Smooth muscle cell (in vitro differentiated cells): ENCODE measurements at regions not wholly inside any gene's neighbourhood (a gene's known extent, or its start where the extent isn't known, plus 50 kb on each side); places are given as distances from the start of the nearest gene placed in this dataset.

ENCODE experiments used
- DNase-seq: peaks from one replicate; lab custom pipeline; 2025; ENCODE audit not compliant: unreplicated experiment; lab: John Stamatoyannopoulos, UW
- H2AFZ ChIP-seq: fragments of 200-600 bp; sonication (generic); 2 replicates; pipeline ENCODE4 v1.6.0; 2016; ENCODE audit warnings: antibody characterized with exemption, low read depth, mild to moderate bottlenecking
- H3F3A ChIP-seq: fragments of 200-600 bp; sonication (generic); 2 replicates; pipeline ENCODE4 v1.6.0; 2017; ENCODE audit warnings: antibody characterized with exemption, low read depth
- H3K27ac ChIP-seq: fragments of 200-600 bp; sonication (generic); 2 replicates; pipeline ENCODE4 v1.5.1; 2016; ENCODE audit warnings: low read depth, mild to moderate bottlenecking
- H3K27me3 ChIP-seq: fragments of 200-600 bp; sonication (generic); 2 replicates; pipeline ENCODE4 v1.6.1; 2016; ENCODE audit warnings: low read depth, mild to moderate bottlenecking
- H3K36me3 ChIP-seq: fragments of 200-600 bp; sonication (generic); 2 replicates; pipeline ENCODE4 v1.5.1; 2016; ENCODE audit warnings: low read depth
- H3K4me1 ChIP-seq: fragments of 200-600 bp; sonication (generic); 2 replicates; pipeline ENCODE4 v1.5.1; 2016; ENCODE audit warnings: low read depth
- H3K4me2 ChIP-seq: fragments of 200-600 bp; sonication (generic); 2 replicates; pipeline ENCODE4 v1.6.0; 2016; ENCODE audit warnings: mild to moderate bottlenecking
- H3K4me3 ChIP-seq: fragments of 200-600 bp; sonication (generic); 2 replicates; pipeline ENCODE4 v1.5.1; 2016; ENCODE audit warnings: mild to moderate bottlenecking
- H3K79me2 ChIP-seq: fragments of 200-600 bp; sonication (generic); 2 replicates; pipeline ENCODE4 v1.6.0; 2016; ENCODE audit warnings: low read depth, mild to moderate bottlenecking
- H3K9ac ChIP-seq: fragments of 200-600 bp; sonication (generic); 2 replicates; pipeline ENCODE4 v1.6.0; 2016; ENCODE audit warnings: low read depth
- H3K9me3 ChIP-seq: fragments of 200-600 bp; sonication (generic); replicated peaks from 2 replicates; pipeline ENCODE4 v1.5.1; 2016; ENCODE audit warnings: low read depth
- H4K20me1 ChIP-seq: fragments of 200-600 bp; sonication (generic); 2 replicates; pipeline ENCODE4 v1.6.0; 2016; ENCODE audit warnings: low read depth
- WGBS: methylation state at CpG from one replicate; pipeline ENCODE4 v1.1.7; 2016; ENCODE audit warnings: low lambda C conversion rate; 5-methylcytosine and 5-hydroxymethylcytosine counted together
- TF ChIP-seq, protein P1 (sequence below): fragments of 200-600 bp; sonication (generic); IDR thresholded peaks from 2 replicates; pipeline ENCODE4 v1.5.1; 2017; ENCODE audit warnings: borderline replicate concordance, mild to moderate bottlenecking, antibody characterized with exemption; ENCODE audit not compliant: insufficient read depth, poor library complexity, severe bottlenecking

DNA sequence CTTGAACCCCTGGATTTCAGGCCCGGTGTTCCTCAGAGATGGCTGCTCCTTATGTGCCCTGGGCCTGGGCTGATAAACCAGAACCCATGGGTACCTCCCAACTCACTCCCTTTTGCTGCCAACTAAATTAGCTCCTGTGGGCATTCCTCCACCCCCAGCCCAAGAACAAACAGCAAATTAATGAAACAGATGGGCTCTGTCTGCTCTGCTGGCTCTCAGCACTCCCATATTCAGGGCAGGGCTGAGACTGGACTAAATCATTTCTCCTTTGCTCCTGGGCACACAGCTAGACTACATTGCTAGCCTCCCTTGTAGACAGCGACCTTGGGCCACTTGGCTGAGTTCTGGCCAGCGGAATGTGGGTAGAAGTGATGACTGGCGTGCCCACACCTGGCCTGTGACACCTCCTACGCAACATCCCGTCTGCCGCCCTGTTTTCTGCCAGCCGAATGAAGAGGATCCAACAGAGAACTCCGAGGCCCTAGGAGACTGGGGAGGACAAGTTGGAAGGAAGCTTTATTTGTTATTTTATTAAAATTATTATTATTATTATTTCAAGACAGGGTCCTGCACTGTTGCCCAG lies 101.9 kb upstream of the DISP3 start:
- peaks cover 5% of the 10 kb centered on the region for H3K27me3 ChIP-seq
- H3K4me1 ChIP-seq = no peaks in the 10 kb centered on the region
- no peak overlapping the region for H3K4me2 ChIP-seq
- H2AFZ ChIP-seq = no peak overlapping the region
- WGBS = 86% methylated on average over 9 of the region's 9 CpGs
- H3K79me2 ChIP-seq = no peaks in the 10 kb centered on the region
- H4K20me1 ChIP-seq = no peaks in the 10 kb centered on the region
- H3K36me3 ChIP-seq = no peaks in the 10 kb centered on the region
- H3K4me3 ChIP-seq = no peak overlapping the region
- H3K9me3 ChIP-seq = no peaks in the 10 kb centered on the region
- no peak overlapping the region for H3K9ac ChIP-seq
- TF ChIP-seq, protein P1, sequence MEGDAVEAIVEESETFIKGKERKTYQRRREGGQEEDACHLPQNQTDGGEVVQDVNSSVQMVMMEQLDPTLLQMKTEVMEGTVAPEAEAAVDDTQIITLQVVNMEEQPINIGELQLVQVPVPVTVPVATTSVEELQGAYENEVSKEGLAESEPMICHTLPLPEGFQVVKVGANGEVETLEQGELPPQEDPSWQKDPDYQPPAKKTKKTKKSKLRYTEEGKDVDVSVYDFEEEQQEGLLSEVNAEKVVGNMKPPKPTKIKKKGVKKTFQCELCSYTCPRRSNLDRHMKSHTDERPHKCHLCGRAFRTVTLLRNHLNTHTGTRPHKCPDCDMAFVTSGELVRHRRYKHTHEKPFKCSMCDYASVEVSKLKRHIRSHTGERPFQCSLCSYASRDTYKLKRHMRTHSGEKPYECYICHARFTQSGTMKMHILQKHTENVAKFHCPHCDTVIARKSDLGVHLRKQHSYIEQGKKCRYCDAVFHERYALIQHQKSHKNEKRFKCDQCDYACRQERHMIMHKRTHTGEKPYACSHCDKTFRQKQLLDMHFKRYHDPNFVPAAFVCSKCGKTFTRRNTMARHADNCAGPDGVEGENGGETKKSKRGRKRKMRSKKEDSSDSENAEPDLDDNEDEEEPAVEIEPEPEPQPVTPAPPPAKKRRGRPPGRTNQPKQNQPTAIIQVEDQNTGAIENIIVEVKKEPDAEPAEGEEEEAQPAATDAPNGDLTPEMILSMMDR = no peak
- no peak overlapping the region for H3K27ac ChIP-seq
- H3F3A ChIP-seq = no peaks in the 10 kb centered on the region
- DNase-seq = no peak

DNA sequence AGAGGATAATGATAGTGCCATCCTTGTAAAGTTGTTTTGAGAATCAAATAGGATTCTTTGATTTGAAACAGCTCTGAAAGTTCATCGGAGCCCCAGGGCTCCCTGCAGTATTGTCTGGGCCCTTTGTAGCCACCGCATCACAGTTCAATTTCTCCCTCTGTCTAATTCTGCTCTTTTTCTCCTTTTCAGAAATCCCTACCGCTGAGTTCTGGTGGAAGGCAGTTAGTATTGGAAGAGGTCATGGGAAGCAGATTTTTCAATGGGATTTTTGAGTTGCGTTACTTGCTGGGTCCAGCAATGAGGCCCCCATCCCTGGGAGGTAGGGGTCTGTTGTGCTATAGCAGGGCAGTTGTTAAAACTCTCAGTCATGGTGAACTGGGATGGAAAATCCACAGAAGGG lies 101.0 kb upstream of the DISP3 start:
- H4K20me1 ChIP-seq = no peaks in the 10 kb centered on the region
- H3K4me3 ChIP-seq = no peak overlapping the region
- no peak overlapping the region for H3K9ac ChIP-seq
- DNase-seq = no peak
- 94% methylated on average over 4 of the region's 4 CpGs for WGBS
- H2AFZ ChIP-seq = no peak overlapping the region
- no peak overlapping the region for H3K27ac ChIP-seq
- H3K79me2 ChIP-seq = no peaks in the 10 kb centered on the region
- H3K27me3 ChIP-seq = peaks cover 5% of the 10 kb centered on the region
- H3K4me1 ChIP-seq = no peaks in the 10 kb centered on the region
- H3F3A ChIP-seq = no peaks in the 10 kb centered on the region
- no peak overlapping the region for H3K4me2 ChIP-seq
- no peaks in the 10 kb centered on the region for H3K36me3 ChIP-seq
- TF ChIP-seq, protein P1 = no peak
- no peaks in the 10 kb centered on the region for H3K9me3 ChIP-seq

DNA sequence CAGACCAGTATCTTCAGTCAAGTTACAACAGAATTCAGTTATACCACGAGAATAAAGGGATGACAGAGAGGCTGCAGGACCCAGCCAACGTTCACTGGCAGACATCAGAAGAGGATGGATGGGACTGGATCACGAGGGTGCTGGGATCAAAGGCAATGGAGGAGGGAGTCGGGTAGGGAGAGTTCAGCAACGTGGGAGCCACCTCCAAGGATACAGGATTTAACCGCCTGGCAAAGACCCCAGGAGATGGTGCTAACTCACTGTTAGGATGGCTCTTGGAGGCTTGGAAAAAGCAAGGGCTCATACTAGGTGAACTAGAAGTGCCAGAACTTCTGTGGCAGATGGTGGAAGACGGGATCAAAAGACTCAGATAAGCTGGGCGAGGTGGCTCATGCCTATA lies 99.1 kb upstream of the DISP3 start:
- no peak for DNase-seq
- no peaks in the 10 kb centered on the region for H4K20me1 ChIP-seq
- no peak overlapping the region for H3K4me3 ChIP-seq
- TF ChIP-seq, protein P1 = no peak
- H3K27me3 ChIP-seq = peaks cover 5% of the 10 kb centered on the region
- H3F3A ChIP-seq = no peaks in the 10 kb centered on the region
- no peak overlapping the region for H3K9ac ChIP-seq
- no peak overlapping the region for H2AFZ ChIP-seq
- no peak overlapping the region for H3K27ac ChIP-seq
- no peaks in the 10 kb centered on the region for H3K9me3 ChIP-seq
- H3K4me1 ChIP-seq = no peaks in the 10 kb centered on the region
- H3K4me2 ChIP-seq = no peak overlapping the region
- H3K36me3 ChIP-seq = no peaks in the 10 kb centered on the region
- no peaks in the 10 kb centered on the region for H3K79me2 ChIP-seq
- WGBS = 69% methylated on average over 8 of the region's 8 CpGs

DNA sequence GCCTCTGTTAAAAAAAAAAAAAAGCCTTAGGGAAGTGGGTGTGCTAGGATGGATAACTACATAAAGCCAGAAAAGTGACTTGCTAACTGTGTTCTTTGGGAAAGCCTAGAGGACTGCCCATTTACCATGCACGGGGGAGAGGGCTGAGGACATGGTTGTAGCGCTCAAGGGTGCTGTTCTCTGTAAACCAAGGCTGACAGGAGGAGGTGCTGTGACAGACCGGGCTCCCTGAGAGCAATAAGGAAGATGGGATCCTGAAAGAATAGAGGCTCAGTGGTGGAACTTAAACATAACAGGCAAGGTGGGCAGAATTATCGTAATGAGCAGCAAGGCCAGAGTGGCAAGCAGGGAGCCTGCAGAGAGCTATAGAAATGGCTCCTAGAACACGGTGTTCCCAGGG lies 98.5 kb upstream of the DISP3 start:
- H3K9me3 ChIP-seq = no peaks in the 10 kb centered on the region
- DNase-seq = no peak
- no peak overlapping the region for H3K9ac ChIP-seq
- no peak overlapping the region for H3K27ac ChIP-seq
- no peaks in the 10 kb centered on the region for H3K36me3 ChIP-seq
- no peaks in the 10 kb centered on the region for H4K20me1 ChIP-seq
- H3K27me3 ChIP-seq = peaks cover 5% of the 10 kb centered on the region
- TF ChIP-seq, protein P1 = no peak
- no peaks in the 10 kb centered on the region for H3K79me2 ChIP-seq
- H2AFZ ChIP-seq = no peak overlapping the region
- no peaks in the 10 kb centered on the region for H3F3A ChIP-seq
- H3K4me1 ChIP-seq = no peaks in the 10 kb centered on the region
- 78% methylated on average over 5 of the region's 5 CpGs for WGBS
- no peak overlapping the region for H3K4me3 ChIP-seq
- no peak overlapping the region for H3K4me2 ChIP-seq
